SK-N-SH treated with all-trans-retinoic acid at 6 μM for 48 hours (cell line): ENCODE measurements at regions not wholly inside any gene's neighbourhood (a gene's known extent, or its start where the extent isn't known, plus 50 kb on each side); places are given as distances from the start of the nearest gene placed in this dataset.

Experiments
- ATAC-seq: fragments of 200-7000 bp; cut with Tn5 transposase; 3 replicates; pipeline ENCODE4 v1.9.1; 2020; ENCODE audit warnings: mild to moderate bottlenecking, moderate library complexity
- ARNTL ChIP-seq: fragments of 450-650 bp; formaldehyde crosslinking; IDR thresholded peaks from 2 replicates; pipeline ENCODE4 v1.5.0; 2020; ENCODE audit warnings: low read depth, mild to moderate bottlenecking, moderate library complexity, borderline replicate concordance
- BACH2 ChIP-seq: fragments of 250-450 bp; sonication (Bioruptor Pico); IDR thresholded peaks from 2 replicates; pipeline ENCODE4 v1.9.0; 2021; ENCODE audit warnings: mild to moderate bottlenecking, borderline replicate concordance
- CSDC2 ChIP-seq: fragments of 250-450 bp; sonication (Bioruptor Pico); IDR thresholded peaks from 2 replicates; pipeline ENCODE4 v1.5.0; 2020; ENCODE audit warnings: mild to moderate bottlenecking, moderate library complexity
- GLIS3 ChIP-seq: fragments of 250-450 bp; sonication (Bioruptor Pico); IDR thresholded peaks from 2 replicates; pipeline ENCODE4 v1.5.0; 2020; ENCODE audit warnings: mild to moderate bottlenecking, moderate library complexity
- ISL1 ChIP-seq: fragments of 250-450 bp; sonication (Bioruptor Pico); IDR thresholded peaks from 2 replicates; pipeline ENCODE4 v2.1.2; 2022; ENCODE audit warnings: mild to moderate bottlenecking, moderate library complexity
- OSR1 ChIP-seq: fragments of 250-450 bp; sonication (Bioruptor Pico); IDR thresholded peaks from 2 replicates; pipeline ENCODE4 v1.8.0; 2022; ENCODE audit warnings: moderate library complexity, mild to moderate bottlenecking, inconsistent platforms
- RARB ChIP-seq: fragments of 250-450 bp; sonication (Bioruptor Pico); IDR thresholded peaks from 2 replicates; pipeline ENCODE4 v1.8.0; 2021; ENCODE audit warnings: mild to moderate bottlenecking, moderate library complexity
- SNAI2 ChIP-seq: fragments of 250-450 bp; sonication (Bioruptor Pico); IDR thresholded peaks from 2 replicates; pipeline ENCODE4 v1.5.0; 2020; ENCODE audit warnings: mild to moderate bottlenecking, moderate library complexity
- TCF4 ChIP-seq: fragments of 250-450 bp; sonication (Bioruptor Pico); IDR thresholded peaks from 2 replicates; pipeline ENCODE4 v1.8.0; 2021; ENCODE audit warnings: mild to moderate bottlenecking, moderate library complexity, borderline replicate concordance
- TOX ChIP-seq: fragments of 250-450 bp; sonication (Bioruptor Pico); IDR thresholded peaks from 2 replicates; pipeline ENCODE4 v1.8.0; 2021; ENCODE audit warnings: mild to moderate bottlenecking, moderate library complexity, borderline replicate concordance
- ZC3H10 ChIP-seq: fragments of 250-450 bp; sonication (Bioruptor Pico); IDR thresholded peaks from 2 replicates; pipeline ENCODE4 v1.5.1; 2021; ENCODE audit warnings: mild to moderate bottlenecking, moderate library complexity
- ZFP3 ChIP-seq: fragments of 250-450 bp; sonication (Bioruptor Pico); IDR thresholded peaks from 2 replicates; pipeline ENCODE4 v1.5.0; 2020; ENCODE audit warnings: mild to moderate bottlenecking, moderate library complexity
- ZFP30 ChIP-seq: fragments of 450-650 bp; formaldehyde crosslinking; IDR thresholded peaks from 2 replicates; pipeline ENCODE4 v1.5.0; 2022; ENCODE audit warnings: mild to moderate bottlenecking, moderate library complexity
- ZNF565 ChIP-seq: fragments of 450-650 bp; formaldehyde crosslinking; conservative IDR thresholded peaks from 2 replicates; pipeline ENCODE4 v1.5.0; 2020; ENCODE audit warnings: low read depth, mild to moderate bottlenecking, moderate library complexity
- ZNF70 ChIP-seq: fragments of 450-650 bp; formaldehyde crosslinking; IDR thresholded peaks from 2 replicates; pipeline ENCODE4 v1.5.0; 2020; ENCODE audit warnings: mild to moderate bottlenecking, moderate library complexity
- ZNF8 ChIP-seq: fragments of 450-650 bp; formaldehyde crosslinking; IDR thresholded peaks from 2 replicates; pipeline ENCODE4 v1.5.0; 2020; ENCODE audit warnings: mild to moderate bottlenecking, moderate library complexity
- TF ChIP-seq, protein P1 (sequence below): fragments of 250-450 bp; sonication (Bioruptor Pico); IDR thresholded peaks from 2 replicates; pipeline ENCODE4 v1.8.0; 2020; ENCODE audit warnings: mild to moderate bottlenecking, moderate library complexity, borderline replicate concordance
- TF ChIP-seq, protein P2 (sequence below): fragments of 250-450 bp; sonication (Bioruptor Pico); IDR thresholded peaks from 2 replicates; pipeline ENCODE4 v1.5.0; 2020; ENCODE audit warnings: mild to moderate bottlenecking, moderate library complexity
- TF ChIP-seq, protein P3 (sequence below): fragments of 250-450 bp; sonication (Bioruptor Pico); IDR thresholded peaks from 2 replicates; pipeline ENCODE4 v1.5.1; 2020; ENCODE audit warnings: low read depth, mild to moderate bottlenecking, moderate library complexity
- TF ChIP-seq, protein P4 (sequence below): fragments of 250-450 bp; sonication (Bioruptor Pico); IDR thresholded peaks from 2 replicates; pipeline ENCODE4 v1.8.0; 2021; ENCODE audit warnings: low read depth, mild to moderate bottlenecking, moderate library complexity, borderline replicate concordance

DNA sequence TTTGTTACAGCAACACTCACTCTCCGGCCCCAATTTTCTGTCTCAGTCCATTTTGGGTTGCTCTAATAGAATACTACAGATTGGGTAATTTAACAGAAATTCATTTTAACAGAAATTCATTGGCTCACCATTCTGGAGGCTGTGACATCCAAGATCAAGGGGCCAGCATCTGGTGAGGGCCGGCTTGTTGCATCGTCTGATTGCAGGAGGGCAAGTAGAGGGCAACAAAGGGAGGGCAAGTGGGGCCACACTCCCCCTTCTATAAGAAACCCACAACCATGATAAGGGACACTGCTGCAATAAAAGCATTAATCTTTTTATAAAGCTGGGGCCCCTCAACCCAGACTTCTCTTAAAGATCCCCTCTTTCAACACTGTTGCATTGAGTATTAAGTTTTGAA, 260.1 kb upstream of the TMPRSS15 start:
- ATAC-seq = no peak
- no peak for TF ChIP-seq ARNTL (CRISPR knock-in tag)
- TF ChIP-seq ZNF8 (CRISPR knock-in tag) = no peak
- no peak for TF ChIP-seq RARB (CRISPR knock-in tag)
- no peak for TF ChIP-seq GLIS3 (CRISPR knock-in tag)
- no peak for TF ChIP-seq SNAI2
- no peak for TF ChIP-seq ISL1 (CRISPR knock-in tag)
- TF ChIP-seq, protein P1, sequence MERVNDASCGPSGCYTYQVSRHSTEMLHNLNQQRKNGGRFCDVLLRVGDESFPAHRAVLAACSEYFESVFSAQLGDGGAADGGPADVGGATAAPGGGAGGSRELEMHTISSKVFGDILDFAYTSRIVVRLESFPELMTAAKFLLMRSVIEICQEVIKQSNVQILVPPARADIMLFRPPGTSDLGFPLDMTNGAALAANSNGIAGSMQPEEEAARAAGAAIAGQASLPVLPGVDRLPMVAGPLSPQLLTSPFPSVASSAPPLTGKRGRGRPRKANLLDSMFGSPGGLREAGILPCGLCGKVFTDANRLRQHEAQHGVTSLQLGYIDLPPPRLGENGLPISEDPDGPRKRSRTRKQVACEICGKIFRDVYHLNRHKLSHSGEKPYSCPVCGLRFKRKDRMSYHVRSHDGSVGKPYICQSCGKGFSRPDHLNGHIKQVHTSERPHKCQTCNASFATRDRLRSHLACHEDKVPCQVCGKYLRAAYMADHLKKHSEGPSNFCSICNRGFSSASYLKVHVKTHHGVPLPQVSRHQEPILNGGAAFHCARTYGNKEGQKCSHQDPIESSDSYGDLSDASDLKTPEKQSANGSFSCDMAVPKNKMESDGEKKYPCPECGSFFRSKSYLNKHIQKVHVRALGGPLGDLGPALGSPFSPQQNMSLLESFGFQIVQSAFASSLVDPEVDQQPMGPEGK (CRISPR knock-in tag) = no peak
- TF ChIP-seq BACH2 = no peak
- TF ChIP-seq ZNF70 (CRISPR knock-in tag) = no peak
- TF ChIP-seq, protein P2, sequence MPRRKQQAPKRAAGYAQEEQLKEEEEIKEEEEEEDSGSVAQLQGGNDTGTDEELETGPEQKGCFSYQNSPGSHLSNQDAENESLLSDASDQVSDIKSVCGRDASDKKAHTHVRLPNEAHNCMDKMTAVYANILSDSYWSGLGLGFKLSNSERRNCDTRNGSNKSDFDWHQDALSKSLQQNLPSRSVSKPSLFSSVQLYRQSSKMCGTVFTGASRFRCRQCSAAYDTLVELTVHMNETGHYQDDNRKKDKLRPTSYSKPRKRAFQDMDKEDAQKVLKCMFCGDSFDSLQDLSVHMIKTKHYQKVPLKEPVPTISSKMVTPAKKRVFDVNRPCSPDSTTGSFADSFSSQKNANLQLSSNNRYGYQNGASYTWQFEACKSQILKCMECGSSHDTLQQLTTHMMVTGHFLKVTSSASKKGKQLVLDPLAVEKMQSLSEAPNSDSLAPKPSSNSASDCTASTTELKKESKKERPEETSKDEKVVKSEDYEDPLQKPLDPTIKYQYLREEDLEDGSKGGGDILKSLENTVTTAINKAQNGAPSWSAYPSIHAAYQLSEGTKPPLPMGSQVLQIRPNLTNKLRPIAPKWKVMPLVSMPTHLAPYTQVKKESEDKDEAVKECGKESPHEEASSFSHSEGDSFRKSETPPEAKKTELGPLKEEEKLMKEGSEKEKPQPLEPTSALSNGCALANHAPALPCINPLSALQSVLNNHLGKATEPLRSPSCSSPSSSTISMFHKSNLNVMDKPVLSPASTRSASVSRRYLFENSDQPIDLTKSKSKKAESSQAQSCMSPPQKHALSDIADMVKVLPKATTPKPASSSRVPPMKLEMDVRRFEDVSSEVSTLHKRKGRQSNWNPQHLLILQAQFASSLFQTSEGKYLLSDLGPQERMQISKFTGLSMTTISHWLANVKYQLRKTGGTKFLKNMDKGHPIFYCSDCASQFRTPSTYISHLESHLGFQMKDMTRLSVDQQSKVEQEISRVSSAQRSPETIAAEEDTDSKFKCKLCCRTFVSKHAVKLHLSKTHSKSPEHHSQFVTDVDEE = no peak
- TF ChIP-seq TOX (CRISPR knock-in tag) = no peak
- TF ChIP-seq TCF4 (CRISPR knock-in tag) = no peak
- TF ChIP-seq, protein P3, sequence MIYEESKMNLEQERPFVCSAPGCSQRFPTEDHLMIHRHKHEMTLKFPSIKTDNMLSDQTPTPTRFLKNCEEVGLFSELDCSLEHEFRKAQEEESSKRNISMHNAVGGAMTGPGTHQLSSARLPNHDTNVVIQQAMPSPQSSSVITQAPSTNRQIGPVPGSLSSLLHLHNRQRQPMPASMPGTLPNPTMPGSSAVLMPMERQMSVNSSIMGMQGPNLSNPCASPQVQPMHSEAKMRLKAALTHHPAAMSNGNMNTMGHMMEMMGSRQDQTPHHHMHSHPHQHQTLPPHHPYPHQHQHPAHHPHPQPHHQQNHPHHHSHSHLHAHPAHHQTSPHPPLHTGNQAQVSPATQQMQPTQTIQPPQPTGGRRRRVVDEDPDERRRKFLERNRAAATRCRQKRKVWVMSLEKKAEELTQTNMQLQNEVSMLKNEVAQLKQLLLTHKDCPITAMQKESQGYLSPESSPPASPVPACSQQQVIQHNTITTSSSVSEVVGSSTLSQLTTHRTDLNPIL (CRISPR knock-in tag) = no peak
- no peak for TF ChIP-seq ZC3H10 (CRISPR knock-in tag)
- TF ChIP-seq ZNF565 (CRISPR knock-in tag) = no peak
- TF ChIP-seq CSDC2 (CRISPR knock-in tag) = no peak
- no peak for TF ChIP-seq ZFP3 (CRISPR knock-in tag)
- no peak for TF ChIP-seq ZFP30
- TF ChIP-seq, all 23 proteins: peak for 0

DNA sequence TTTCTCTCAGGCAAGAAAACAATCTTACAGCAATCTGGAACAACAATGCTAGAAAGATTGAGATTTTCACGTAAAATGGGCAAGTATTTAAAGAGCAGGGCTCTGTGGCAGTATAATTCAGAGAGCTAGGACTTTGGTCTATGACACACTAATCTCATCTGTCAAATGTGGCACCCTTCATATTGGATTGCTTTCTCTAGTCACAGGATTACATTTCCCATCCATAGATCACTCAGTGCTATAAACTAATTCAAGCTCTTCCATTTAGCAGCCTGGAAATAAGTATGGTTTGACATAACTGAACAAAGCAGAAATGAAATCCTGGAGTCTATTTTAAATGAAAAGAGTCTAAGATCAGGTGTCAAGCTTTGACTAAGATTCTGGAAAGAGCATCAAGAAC, 263.1 kb upstream of the TMPRSS15 start:
- no peak for ATAC-seq

More for the DNA sequence above, 263.1 kb upstream of the TMPRSS15 start:
- TF ChIP-seq ZNF70 (CRISPR knock-in tag) (no peak), CSDC2 (CRISPR knock-in tag) (no peak), SNAI2 (no peak), ZC3H10 (CRISPR knock-in tag) (no peak), RARB (CRISPR knock-in tag) (no peak), ZNF8 (CRISPR knock-in tag) (no peak), OSR1 (CRISPR knock-in tag) (no peak), TOX (CRISPR knock-in tag) (no peak), BACH2 (no peak), ZFP3 (CRISPR knock-in tag) (no peak), GLIS3 (CRISPR knock-in tag) (no peak), ZFP30 (no peak), ARNTL (CRISPR knock-in tag) (no peak)
- TF ChIP-seq, protein P4, sequence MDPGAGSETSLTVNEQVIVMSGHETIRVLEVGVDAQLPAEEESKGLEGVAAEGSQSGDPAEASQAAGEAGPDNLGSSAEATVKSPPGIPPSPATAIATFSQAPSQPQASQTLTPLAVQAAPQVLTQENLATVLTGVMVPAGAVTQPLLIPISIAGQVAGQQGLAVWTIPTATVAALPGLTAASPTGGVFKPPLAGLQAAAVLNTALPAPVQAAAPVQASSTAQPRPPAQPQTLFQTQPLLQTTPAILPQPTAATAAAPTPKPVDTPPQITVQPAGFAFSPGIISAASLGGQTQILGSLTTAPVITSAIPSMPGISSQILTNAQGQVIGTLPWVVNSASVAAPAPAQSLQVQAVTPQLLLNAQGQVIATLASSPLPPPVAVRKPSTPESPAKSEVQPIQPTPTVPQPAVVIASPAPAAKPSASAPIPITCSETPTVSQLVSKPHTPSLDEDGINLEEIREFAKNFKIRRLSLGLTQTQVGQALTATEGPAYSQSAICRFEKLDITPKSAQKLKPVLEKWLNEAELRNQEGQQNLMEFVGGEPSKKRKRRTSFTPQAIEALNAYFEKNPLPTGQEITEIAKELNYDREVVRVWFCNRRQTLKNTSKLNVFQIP = no peak
- TF ChIP-seq, protein P3 (CRISPR knock-in tag) = no peak
- TF ChIP-seq, protein P2 = no peak
